ENCODE measurements at regions not wholly inside any gene's neighbourhood (a gene's known extent, or its start where the extent isn't known, plus 50 kb on each side); places are given as distances from the start of the nearest gene placed in this dataset.

- DNase-seq (ENCODE audit: low spot score), result no peak
- CTCF ChIA-PET (ENCODE audit: low intra/inter-chr PET ratio, low total read pairs), result no interaction called here
- Histone ChIP-seq H3K9ac (ENCODE audit: insufficient read depth, low read depth, low read length) (no peak overlapping the region), H2AFZ (ENCODE audit: low read length) (no peak overlapping the region), H3K79me2 (ENCODE audit: insufficient read depth, low read length) (no peaks in the 10 kb centered on the region), H3K4me1 (ENCODE audit: insufficient read depth, low read length) (no peaks in the 10 kb centered on the region), H3K27me3 (ENCODE audit: control insufficient read depth in 1 of 2, insufficient read depth in 2 of 2, low read length in 2 of 2) (no peaks in the 10 kb centered on the region), H4K20me1 (ENCODE audit: insufficient read depth, low read length) (no peaks in the 10 kb centered on the region), H3K9me3 (ENCODE audit: low read length) (no peaks in the 10 kb centered on the region), H3K4me3 (replicated peaks in 1 of 3; ENCODE audit: insufficient read depth in 1 of 3, low read depth in 2 of 3, low read length in 3 of 3) (no peak overlapping the region), H3K27ac (ENCODE audit: extremely low read length, insufficient read depth, low read length) (no peak overlapping the region), H3K4me2 (ENCODE audit: low read depth, low read length) (no peak overlapping the region), H3K36me3 (replicated peaks in 1 of 2; ENCODE audit: control insufficient read depth in 1 of 2, insufficient read depth in 2 of 2, low read length in 2 of 2) (no peaks in the 10 kb centered on the region)
- no peak for ATAC-seq
- BruUV-seq (replicated peaks), result no TSS peak
- intact Hi-C loops (cut with micrococcal nuclease; ENCODE audit: unreplicated experiment) (no loop called here), in situ Hi-C loops (cut with HindIII; ENCODE audit: extremely low pct_ligation_motif_present, low pct_unique_long_range_greater_than_20kb) (no loop called here)
- POLR2A ChIA-PET, result no interaction called here
- TF ChIP-seq FOXO1 (CRISPR knock-in tag; IDR thresholded peaks at IDR 0.05) (no peak), FOXP4 (CRISPR knock-in tag; IDR thresholded peaks at IDR 0.05) (no peak)
- FAIRE-seq, result no peak
- 0% methylated on average over 2 of the region's 2 CpGs for WGBS (ENCODE audit: low lambda C conversion rate)
These were observed 84.9 kb upstream of the INHBA start for GRCh38 chr7:41787651-41788350.

DNA sequence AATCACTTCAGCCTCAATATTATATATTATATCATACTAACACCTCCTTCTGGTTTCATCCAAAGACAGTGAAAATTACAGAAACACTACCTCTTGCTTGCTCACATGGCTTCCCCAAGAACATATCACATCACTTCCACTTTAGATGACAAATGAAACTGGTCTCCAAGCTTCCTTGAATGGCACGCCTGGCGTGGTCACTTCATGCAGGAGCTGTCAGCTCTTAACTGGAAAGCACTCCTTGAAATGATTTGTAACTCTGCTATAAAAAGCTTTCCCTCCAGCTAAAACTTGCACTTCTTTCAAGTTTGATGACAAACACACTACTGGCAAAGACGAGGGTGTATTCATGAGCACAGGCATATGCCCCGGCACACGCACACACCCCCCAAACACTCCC, 84.1 kb upstream of the INHBA start:
- intact Hi-C loops (cut with micrococcal nuclease; ENCODE audit: unreplicated experiment) (no loop called here), in situ Hi-C loops (cut with HindIII; ENCODE audit: extremely low pct_ligation_motif_present, low pct_unique_long_range_greater_than_20kb) (no loop called here)
- TF ChIP-seq ZNF784 (CRISPR knock-in tag; IDR thresholded peaks at IDR 0.05; ENCODE audit: borderline replicate concordance) (no peak), EHMT2 (IDR thresholded peaks at IDR 0.05; ENCODE audit: borderline replicate concordance, low read depth, low read length) (no peak), ZNF276 (CRISPR knock-in tag; IDR thresholded peaks at IDR 0.05; ENCODE audit: low read depth) (no peak), RFX1 (IDR thresholded peaks at IDR 0.05) (no peak)
- no peaks in the 10 kb centered on the region for H3K9me3 ChIP-seq (ENCODE audit: low read length)
- H3K9ac ChIP-seq (ENCODE audit: insufficient read depth, low read depth, low read length), result no peak overlapping the region
- no peak overlapping the region for H3K4me3 ChIP-seq (replicated peaks in 1 of 3; ENCODE audit: insufficient read depth in 1 of 3, low read depth in 2 of 3, low read length in 3 of 3)
- no TSS peak for BruUV-seq (replicated peaks)
- no peak for FAIRE-seq
- no peak for ATAC-seq
- no peak for DNase-seq (ENCODE audit: low spot score)
- H3K4me1 ChIP-seq (ENCODE audit: insufficient read depth, low read length), result no peaks in the 10 kb centered on the region
- 20% methylated on average over 5 of the region's 5 CpGs for WGBS (ENCODE audit: low lambda C conversion rate)
- no peaks in the 10 kb centered on the region for H4K20me1 ChIP-seq (ENCODE audit: insufficient read depth, low read length)
- no peak overlapping the region for H3K4me2 ChIP-seq (ENCODE audit: low read depth, low read length)
- H3K36me3 ChIP-seq (replicated peaks in 1 of 2; ENCODE audit: control insufficient read depth in 1 of 2, insufficient read depth in 2 of 2, low read length in 2 of 2), result no peaks in the 10 kb centered on the region
- H3K27me3 ChIP-seq (ENCODE audit: control insufficient read depth in 1 of 2, insufficient read depth in 2 of 2, low read length in 2 of 2), result no peaks in the 10 kb centered on the region
- ChIA-PET POLR2A (no interaction called here), CTCF (ENCODE audit: low intra/inter-chr PET ratio, low total read pairs) (no interaction called here)
- H2AFZ ChIP-seq (ENCODE audit: low read length), result no peak overlapping the region
- H3K27ac ChIP-seq (ENCODE audit: extremely low read length, insufficient read depth, low read length), result no peak overlapping the region
- H3K79me2 ChIP-seq (ENCODE audit: insufficient read depth, low read length), result no peaks in the 10 kb centered on the region

All from HepG2 (cell line).